ENCODE measurements at regions not wholly inside any gene's neighbourhood (a gene's known extent, or its start where the extent isn't known, plus 50 kb on each side); places are given as distances from the start of the nearest gene placed in this dataset.

- no peak for DNase-seq (ENCODE audit: low spot score)
- TF ChIP-seq, protein P1, sequence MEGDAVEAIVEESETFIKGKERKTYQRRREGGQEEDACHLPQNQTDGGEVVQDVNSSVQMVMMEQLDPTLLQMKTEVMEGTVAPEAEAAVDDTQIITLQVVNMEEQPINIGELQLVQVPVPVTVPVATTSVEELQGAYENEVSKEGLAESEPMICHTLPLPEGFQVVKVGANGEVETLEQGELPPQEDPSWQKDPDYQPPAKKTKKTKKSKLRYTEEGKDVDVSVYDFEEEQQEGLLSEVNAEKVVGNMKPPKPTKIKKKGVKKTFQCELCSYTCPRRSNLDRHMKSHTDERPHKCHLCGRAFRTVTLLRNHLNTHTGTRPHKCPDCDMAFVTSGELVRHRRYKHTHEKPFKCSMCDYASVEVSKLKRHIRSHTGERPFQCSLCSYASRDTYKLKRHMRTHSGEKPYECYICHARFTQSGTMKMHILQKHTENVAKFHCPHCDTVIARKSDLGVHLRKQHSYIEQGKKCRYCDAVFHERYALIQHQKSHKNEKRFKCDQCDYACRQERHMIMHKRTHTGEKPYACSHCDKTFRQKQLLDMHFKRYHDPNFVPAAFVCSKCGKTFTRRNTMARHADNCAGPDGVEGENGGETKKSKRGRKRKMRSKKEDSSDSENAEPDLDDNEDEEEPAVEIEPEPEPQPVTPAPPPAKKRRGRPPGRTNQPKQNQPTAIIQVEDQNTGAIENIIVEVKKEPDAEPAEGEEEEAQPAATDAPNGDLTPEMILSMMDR (IDR thresholded peaks at IDR 0.05; ENCODE audit: borderline replicate concordance, control extremely low read depth, extremely low read depth, insufficient read depth, missing control alignments) = no peak
- in situ Hi-C loops (cut with MboI; ENCODE audit: low sequenced_read_pairs, unreplicated experiment) = no loop called here
These were observed 155.9 kb upstream of the HMCN1 start for GRCh38 chr1:185578293-185578692.

DNA sequence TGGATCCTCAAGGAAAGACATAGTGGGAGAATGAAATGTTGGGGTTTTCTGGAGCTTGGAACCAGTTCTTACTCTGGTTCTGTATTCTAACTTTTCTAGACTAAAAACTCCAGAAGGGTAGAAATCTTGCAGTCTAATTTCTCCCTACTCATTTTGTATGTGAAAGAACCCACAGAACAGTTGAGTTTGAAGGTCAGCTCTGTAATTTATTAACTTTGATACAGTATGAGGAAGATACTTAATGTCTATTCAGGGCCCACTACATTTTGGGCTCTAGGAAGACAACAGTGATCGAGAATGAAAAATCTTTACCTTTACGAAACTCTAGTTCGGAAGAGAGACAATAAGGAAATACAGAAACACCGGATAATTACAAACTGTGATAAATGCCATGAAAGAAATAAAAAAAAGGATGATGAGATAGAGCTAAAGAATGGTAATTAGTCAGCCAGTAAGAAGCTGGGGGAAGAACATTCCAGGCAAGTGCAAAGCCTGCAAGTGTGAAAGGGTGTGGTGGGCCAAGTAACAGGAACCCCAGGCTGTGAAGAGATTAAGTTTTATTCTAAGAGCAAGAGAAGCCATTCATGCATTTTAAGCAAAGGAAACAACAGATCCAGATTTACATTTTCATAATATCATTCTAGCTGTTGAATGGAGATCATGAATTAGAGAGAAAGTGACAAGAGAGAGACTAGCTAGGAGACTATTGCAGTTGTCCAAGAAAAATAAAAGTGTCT lies 159.9 kb upstream of the HMCN1 start:
- in situ Hi-C loops (cut with MboI; ENCODE audit: low sequenced_read_pairs, unreplicated experiment) = no loop called here
- TF ChIP-seq, protein P1 (IDR thresholded peaks at IDR 0.05; ENCODE audit: borderline replicate concordance, control extremely low read depth, extremely low read depth, insufficient read depth, missing control alignments) = no peak
- DNase-seq (ENCODE audit: low spot score) = no peak

- TF ChIP-seq, protein P1 (IDR thresholded peaks at IDR 0.05; ENCODE audit: borderline replicate concordance, control extremely low read depth, extremely low read depth, insufficient read depth, missing control alignments) = no peak
- in situ Hi-C loops (cut with MboI; ENCODE audit: low sequenced_read_pairs, unreplicated experiment) = no loop called here
- no peak for DNase-seq (ENCODE audit: low spot score)
These were observed 160.5 kb upstream of the HMCN1 start for GRCh38 chr1:185573677-185574076.

DNA sequence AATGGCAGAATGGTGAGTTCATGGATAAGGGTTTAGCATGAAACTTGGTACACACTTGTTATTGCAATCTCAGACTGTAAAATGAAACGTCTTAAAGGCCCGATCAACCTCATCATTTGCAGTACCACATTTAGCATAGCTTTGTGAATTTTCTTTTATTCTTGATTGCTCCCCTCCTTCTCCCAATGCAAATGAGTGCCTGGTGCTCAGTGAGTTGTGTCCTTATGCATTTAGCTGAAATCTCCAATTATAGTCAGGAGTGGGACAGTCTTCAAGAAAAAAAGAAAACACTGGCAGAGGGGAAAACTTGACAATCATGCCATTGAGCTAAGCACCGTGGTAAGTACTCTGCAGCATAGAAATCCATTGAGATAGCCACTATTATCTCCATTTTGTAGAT lies 161.0 kb upstream of the HMCN1 start:
- DNase-seq (ENCODE audit: low spot score) = no peak

GRCh38 chr1:185570962-185571361 lies 163.2 kb upstream of the HMCN1 start:
- in situ Hi-C loops (cut with MboI; ENCODE audit: low sequenced_read_pairs, unreplicated experiment) = no loop called here
- TF ChIP-seq, protein P1 (IDR thresholded peaks at IDR 0.05; ENCODE audit: borderline replicate concordance, control extremely low read depth, extremely low read depth, insufficient read depth, missing control alignments) = no peak
- no peak for DNase-seq (ENCODE audit: low spot score)

More for the DNA sequence above, 161.0 kb upstream of the HMCN1 start:
- TF ChIP-seq, protein P1 (IDR thresholded peaks at IDR 0.05; ENCODE audit: borderline replicate concordance, control extremely low read depth, extremely low read depth, insufficient read depth, missing control alignments) = no peak
- in situ Hi-C loops (cut with MboI; ENCODE audit: low sequenced_read_pairs, unreplicated experiment) = no loop called here

DNA sequence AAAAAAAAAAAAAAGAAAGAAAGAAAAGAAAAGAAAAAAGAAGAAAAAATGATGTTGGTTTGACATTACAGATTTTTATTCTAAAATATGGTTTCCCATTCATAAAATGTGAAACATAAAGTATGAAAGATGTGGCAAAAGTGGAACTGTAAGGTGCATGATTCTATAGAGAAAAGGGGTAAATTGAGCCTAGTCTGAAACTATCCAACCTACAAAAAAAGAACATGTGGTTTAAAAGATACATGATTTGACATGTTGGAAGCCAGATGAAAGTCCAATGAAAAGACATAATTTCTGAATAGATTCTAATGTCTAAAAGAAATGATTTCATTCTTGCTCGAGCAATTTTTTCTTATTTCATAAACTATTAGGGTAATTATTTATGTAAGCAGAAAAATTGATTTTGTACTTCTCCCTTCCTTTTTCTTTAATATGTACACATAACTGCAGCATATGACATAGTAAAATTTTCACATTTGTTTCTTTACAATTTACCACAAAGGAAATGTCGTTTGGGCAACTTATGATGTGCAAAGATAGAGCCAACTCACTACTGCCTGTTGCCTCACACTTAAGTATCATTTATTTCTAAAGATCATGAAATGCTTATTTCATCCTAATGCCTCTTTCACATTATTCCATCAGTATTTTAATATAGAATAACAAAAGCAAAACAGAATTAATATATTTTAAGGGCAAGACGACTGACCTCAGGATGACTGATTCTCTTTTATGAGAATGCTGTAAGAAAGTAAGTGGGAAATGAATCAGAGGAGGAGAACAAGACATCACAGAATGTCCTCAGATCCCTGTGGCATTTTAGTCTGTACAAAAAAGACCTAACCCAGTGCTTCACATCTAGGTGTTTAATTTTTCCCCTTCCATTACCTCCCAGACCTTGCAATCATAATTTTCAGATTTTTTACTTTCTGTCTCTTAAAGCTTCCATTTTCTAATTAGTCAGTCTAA lies 165.8 kb upstream of the HMCN1 start:
- DNase-seq (ENCODE audit: low spot score) = no peak
- TF ChIP-seq, protein P1 (IDR thresholded peaks at IDR 0.05; ENCODE audit: borderline replicate concordance, control extremely low read depth, extremely low read depth, insufficient read depth, missing control alignments) = no peak
- in situ Hi-C loops (cut with MboI; ENCODE audit: low sequenced_read_pairs, unreplicated experiment) = no loop called here
